HCT116 (cell line): ENCODE measurements at regions not wholly inside any gene's neighbourhood (a gene's known extent, or its start where the extent isn't known, plus 50 kb on each side); places are given as distances from the start of the nearest gene placed in this dataset.
"Not testable (repeated sequence)": the region's sequence is repeated elsewhere in the genome, so short reads cannot be mapped to it uniquely, and the experiment has no call there.

ENCODE experiments used
- ATAC-seq: fragments of 200-7000 bp; cut with Tn5 transposase; 2 replicates; pipeline ENCODE4 v1.9.1; 2020; ENCODE audit warnings: mild to moderate bottlenecking, moderate library complexity
- BruUV-seq: library from RNA; stranded (reverse); fragments of 400-500 nt; replicated peaks from 2 replicates; lab custom pipeline; 2021; lab: Mats Ljungman, UMichigan
- CTCF ChIA-PET: fragments of 300-600 bp; sonication (Branson Sonifier 250); formaldehyde crosslinking; loops from one replicate; lab custom pipeline; 2021; ENCODE audit warnings: antibody characterized with exemption; lab: Charles Lee
- POLR2A ChIA-PET: fragments of 300-600, 350-600 bp; sonication (Branson Sonifier 250); formaldehyde crosslinking; loops from one replicate; lab custom pipeline; 2021; ENCODE audit warnings: antibody characterized with exemption; lab: Charles Lee
- RAD21 ChIA-PET, 2 experiments: fragments of 300-600 bp; sonication (Branson Sonifier 250); formaldehyde crosslinking; loops; one replicate each; lab custom pipeline; 2023; ENCODE audit warnings: low total read pairs in 2 of 2; ENCODE audit not compliant: uncharacterized antibody in 2 of 2, unreplicated experiment in 2 of 2, low non-redundant PET in 1 of 2; lab: Charles Lee
- DNase-seq: peaks from one replicate; pipeline ENCODE4 v3.0.0-alpha.2; 2010; ENCODE audit warnings: low read depth, low spot score
- H2AFZ ChIP-seq: fragments of 200-600 bp; shearing (Covaris generic), sonication (generic); 2 replicates; pipeline ENCODE4 v1.6.1; 2017; ENCODE audit warnings: low read depth, mixed run types, mixed read lengths, antibody characterized with exemption, low read length; ENCODE audit not compliant: poor library complexity, severe bottlenecking
- H3K27ac ChIP-seq: 2 replicates; pipeline ENCODE4 v1.5.1; 2012; ENCODE audit warnings: low read depth, low read length
- H3K27me3 ChIP-seq: fragments of 200-600 bp; sonication (generic); 2 replicates; pipeline ENCODE4 v1.6.1; 2016; ENCODE audit warnings: mixed run types, low read length, mixed read lengths; ENCODE audit not compliant: insufficient read depth
- H3K36me3 ChIP-seq, 2 experiments: fragments of 200-500 bp in 1 of 2; fragments of 200-600 bp in 1 of 2; sonication (Bioruptor generic) in 1 of 2; sonication (generic) in 1 of 2; 2 replicates each; pipeline versions ENCODE4 v1.5.1 to v1.6.1; 2014 to 2016; ENCODE audit warnings: low read length in 2 of 2, inconsistent platforms in 1 of 2, mixed read lengths in 1 of 2, mixed run types in 1 of 2; ENCODE audit not compliant: insufficient read depth in 2 of 2, control insufficient read depth in 1 of 2
- H3K4me1 ChIP-seq, 2 experiments: fragments of 200-600 bp in 1 of 2; sonication (generic) in 1 of 2; 2 replicates each; pipeline versions ENCODE4 v1.5.1 to v1.6.1; 2012 to 2017; ENCODE audit warnings: low read length in 2 of 2, inconsistent platforms in 1 of 2, mild to moderate bottlenecking in 1 of 2, mixed read lengths in 1 of 2, mixed run types in 1 of 2, moderate library complexity in 1 of 2; ENCODE audit not compliant: insufficient read depth in 2 of 2, control insufficient read depth in 1 of 2
- H3K4me2 ChIP-seq: fragments of 200-600 bp; sonication (generic); 2 replicates; pipeline ENCODE4 v1.6.1; 2017; ENCODE audit warnings: mixed run types, low read length, mixed read lengths
- H3K4me3 ChIP-seq, 2 experiments: fragments of 200-600 bp in 1 of 2; sonication (generic) in 1 of 2; replicated peaks in 1 of 2; 2 replicates each; pipeline ENCODE4 v1.5.1; 2011 to 2016; ENCODE audit warnings: low read length in 2 of 2, control low read depth in 1 of 2, low read depth in 1 of 2, mild to moderate bottlenecking in 1 of 2, mixed read lengths in 1 of 2, mixed run types in 1 of 2
- H3K79me2 ChIP-seq: fragments of 200-600 bp; sonication (generic); 2 replicates; pipeline ENCODE4 v1.6.1; 2017; ENCODE audit warnings: mild to moderate bottlenecking, mixed run types, low read length, moderate library complexity, mixed read lengths; ENCODE audit not compliant: insufficient read depth
- H3K9ac ChIP-seq: fragments of 200-600 bp; sonication (generic); 2 replicates; pipeline ENCODE4 v1.6.1; 2016; ENCODE audit warnings: low read length, mixed read lengths
- H3K9me2 ChIP-seq: fragments of 200-600 bp; sonication (generic), shearing (Covaris generic); 2 replicates; pipeline ENCODE4 v1.6.1; 2017; ENCODE audit warnings: mixed run types, mild to moderate bottlenecking, moderate library complexity; ENCODE audit not compliant: insufficient read depth
- H3K9me3 ChIP-seq, 2 experiments: fragments of 200-500 bp in 1 of 2; fragments of 200-600 bp in 1 of 2; sonication (Bioruptor generic) in 1 of 2; sonication (generic) in 1 of 2; 2 replicates each; pipeline ENCODE4 v1.6.1; 2014 to 2017; ENCODE audit warnings: low read length in 2 of 2, mixed read lengths in 2 of 2, inconsistent platforms in 1 of 2, low read depth in 1 of 2, mild to moderate bottlenecking in 1 of 2, mixed run types in 1 of 2, moderate library complexity in 1 of 2; ENCODE audit not compliant: control insufficient read depth in 1 of 2, insufficient read depth in 1 of 2
- H4K20me1 ChIP-seq: fragments of 200-600 bp; sonication (generic), shearing (Covaris generic); 2 replicates; pipeline ENCODE4 v1.6.1; 2017; ENCODE audit warnings: mixed run types, mild to moderate bottlenecking, moderate library complexity; ENCODE audit not compliant: insufficient read depth
- CBX3 ChIP-seq: IDR thresholded peaks from 2 replicates; pipeline ENCODE4 v1.6.1; 2012; ENCODE audit warnings: low read depth
- CEBPB ChIP-seq: IDR thresholded peaks from 2 replicates; pipeline ENCODE4 v1.6.1; 2012; ENCODE audit warnings: low read depth
- EGR1 ChIP-seq: IDR thresholded peaks from 2 replicates; pipeline ENCODE4 v1.6.1; 2012; ENCODE audit warnings: low read depth
- ELF1 ChIP-seq: IDR thresholded peaks from 2 replicates; pipeline ENCODE4 v1.6.1; 2012; ENCODE audit warnings: low read depth, borderline replicate concordance
- EZH2 ChIP-seq: fragments of 200-600 bp; sonication (generic); IDR thresholded peaks from 2 replicates; pipeline ENCODE4 v1.6.1; 2017; ENCODE audit warnings: antibody characterized with exemption, mixed run types
- EZH2phosphoT487 ChIP-seq: fragments of 200-600 bp; IDR thresholded peaks from 2 replicates; pipeline ENCODE4 v1.6.1; 2018; ENCODE audit warnings: antibody characterized with exemption, borderline replicate concordance
- FOSL1 ChIP-seq: IDR thresholded peaks from 2 replicates; pipeline ENCODE4 v1.6.1; 2012; ENCODE audit warnings: low read depth
- POLR2A ChIP-seq: IDR thresholded peaks from 2 replicates; pipeline ENCODE4 v1.7.0; 2011; ENCODE audit warnings: borderline replicate concordance; ENCODE audit not compliant: insufficient read depth, insufficient read length; ENCODE audit errors: extremely low read depth
- RAD21 ChIP-seq: IDR thresholded peaks from 2 replicates; pipeline ENCODE4 v1.6.1; 2012; ENCODE audit warnings: low read depth, mild to moderate bottlenecking
- SIN3A ChIP-seq: IDR thresholded peaks from 2 replicates; pipeline ENCODE4 v1.6.1; 2012; ENCODE audit warnings: low read depth
- ZFX ChIP-seq: fragments of 450-650 bp; IDR thresholded peaks from 2 replicates; pipeline ENCODE4 v1.6.1; 2017
- ZNF274 ChIP-seq: fragments of 200-500 bp; sonication (Bioruptor generic); IDR thresholded peaks from 2 replicates; pipeline ENCODE4 v1.6.1; 2014; ENCODE audit warnings: mild to moderate bottlenecking, low read depth, low read length, inconsistent platforms
- intact Hi-C: fragments of 100-400 bp; cut with micrococcal nuclease; formaldehyde crosslinking; loops from 2 replicates; pipeline ENCODE4 v1.10.0; 2022
- TF ChIP-seq, protein P1 (sequence below): IDR thresholded peaks from 2 replicates; pipeline ENCODE4 v1.6.1; 2011; ENCODE audit warnings: mild to moderate bottlenecking, low read length, moderate library complexity; ENCODE audit not compliant: insufficient replicate concordance; ENCODE audit errors: extremely low read depth
- TF ChIP-seq, protein P2 (sequence below): IDR thresholded peaks from 2 replicates; pipeline ENCODE4 v1.6.1; 2012
- TF ChIP-seq, protein P3 (sequence below), 3 experiments: fragments of 200-600 bp in 1 of 3; sonication (generic) in 1 of 3; IDR thresholded peaks in 2 of 3; conservative IDR thresholded peaks in 1 of 3; 2 replicates each; pipeline ENCODE4 v1.5.1; 2012 to 2017; ENCODE audit warnings: low read depth in 2 of 3, low read length in 2 of 3, antibody characterized with exemption in 1 of 3, borderline replicate concordance in 1 of 3, control low read depth in 1 of 3, mild to moderate bottlenecking in 1 of 3, mixed read lengths in 1 of 3, mixed run types in 1 of 3, moderate library complexity in 1 of 3; ENCODE audit not compliant: insufficient read depth in 1 of 3
- TF ChIP-seq, protein P4 (sequence below): IDR thresholded peaks from 2 replicates; pipeline ENCODE4 v1.6.1; 2012

DNA sequence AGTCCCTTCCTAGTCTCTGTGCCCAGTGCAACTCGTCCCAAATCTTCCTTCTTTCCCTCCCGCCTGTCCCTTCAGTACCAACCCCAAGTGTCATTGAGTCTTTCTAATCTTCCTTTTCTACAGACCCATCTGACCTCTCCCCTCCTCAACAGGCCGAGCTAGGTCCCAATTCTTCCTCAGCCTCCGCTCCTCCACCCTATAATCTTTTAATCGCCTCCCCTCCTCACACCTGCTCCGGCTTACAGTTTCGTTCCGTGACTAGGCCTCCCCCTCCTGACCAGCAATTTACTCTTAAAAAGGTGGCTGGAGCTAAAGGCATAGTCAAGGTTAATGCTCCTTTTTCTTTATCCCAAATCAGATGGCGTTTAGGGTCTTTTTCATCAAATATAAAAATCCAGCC lies 123.1 kb upstream of the MAP2 start:
- DNase-seq, ATAC-seq, H4K20me1 ChIP-seq, POLR2A ChIA-PET, H3K4me2 ChIP-seq, H3K79me2 ChIP-seq, BruUV-seq, H3K27ac ChIP-seq, H3K27me3 ChIP-seq, RAD21 ChIA-PET, H3K4me1 ChIP-seq, intact Hi-C loops, H3K9me2 ChIP-seq, H3K9me3 ChIP-seq, H3K4me3 ChIP-seq, H2AFZ ChIP-seq, H3K9ac ChIP-seq, CTCF ChIA-PET, H3K36me3 ChIP-seq: not testable (repeated sequence)

DNA sequence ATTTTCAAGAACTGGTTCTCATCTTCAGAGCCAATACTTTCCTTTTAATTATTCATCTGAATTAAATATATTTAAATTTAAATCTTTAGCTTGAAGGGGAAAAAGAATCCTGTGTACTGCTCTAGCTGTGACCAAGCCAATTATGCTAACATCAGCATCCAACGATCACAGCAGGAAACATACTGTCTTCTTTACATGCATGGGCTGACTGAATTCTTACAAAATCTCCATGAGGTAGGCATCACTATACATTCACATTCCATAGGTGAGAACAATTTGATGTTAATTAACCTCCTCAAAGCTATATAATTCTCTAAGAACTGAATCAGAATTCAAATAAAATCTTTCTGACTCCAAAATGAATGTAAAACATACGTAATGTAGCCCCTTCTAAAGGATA lies 118.8 kb upstream of the MAP2 start:
- no peak for DNase-seq
- TF ChIP-seq RAD21 (no peak), CEBPB (no peak), CBX3 (no peak), FOSL1 (no peak), EGR1 (no peak), EZH2phosphoT487 (no peak), SIN3A (no peak), EZH2 (no peak), POLR2A (no peak), ZNF274 (no peak), ELF1 (no peak), ZFX (no peak)
- TF ChIP-seq, protein P1, sequence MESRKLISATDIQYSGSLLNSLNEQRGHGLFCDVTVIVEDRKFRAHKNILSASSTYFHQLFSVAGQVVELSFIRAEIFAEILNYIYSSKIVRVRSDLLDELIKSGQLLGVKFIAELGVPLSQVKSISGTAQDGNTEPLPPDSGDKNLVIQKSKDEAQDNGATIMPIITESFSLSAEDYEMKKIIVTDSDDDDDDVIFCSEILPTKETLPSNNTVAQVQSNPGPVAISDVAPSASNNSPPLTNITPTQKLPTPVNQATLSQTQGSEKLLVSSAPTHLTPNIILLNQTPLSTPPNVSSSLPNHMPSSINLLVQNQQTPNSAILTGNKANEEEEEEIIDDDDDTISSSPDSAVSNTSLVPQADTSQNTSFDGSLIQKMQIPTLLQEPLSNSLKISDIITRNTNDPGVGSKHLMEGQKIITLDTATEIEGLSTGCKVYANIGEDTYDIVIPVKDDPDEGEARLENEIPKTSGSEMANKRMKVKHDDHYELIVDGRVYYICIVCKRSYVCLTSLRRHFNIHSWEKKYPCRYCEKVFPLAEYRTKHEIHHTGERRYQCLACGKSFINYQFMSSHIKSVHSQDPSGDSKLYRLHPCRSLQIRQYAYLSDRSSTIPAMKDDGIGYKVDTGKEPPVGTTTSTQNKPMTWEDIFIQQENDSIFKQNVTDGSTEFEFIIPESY = no peak
- TF ChIP-seq, protein P2, sequence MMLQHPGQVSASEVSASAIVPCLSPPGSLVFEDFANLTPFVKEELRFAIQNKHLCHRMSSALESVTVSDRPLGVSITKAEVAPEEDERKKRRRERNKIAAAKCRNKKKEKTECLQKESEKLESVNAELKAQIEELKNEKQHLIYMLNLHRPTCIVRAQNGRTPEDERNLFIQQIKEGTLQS = no peak
- TF ChIP-seq, protein P3, sequence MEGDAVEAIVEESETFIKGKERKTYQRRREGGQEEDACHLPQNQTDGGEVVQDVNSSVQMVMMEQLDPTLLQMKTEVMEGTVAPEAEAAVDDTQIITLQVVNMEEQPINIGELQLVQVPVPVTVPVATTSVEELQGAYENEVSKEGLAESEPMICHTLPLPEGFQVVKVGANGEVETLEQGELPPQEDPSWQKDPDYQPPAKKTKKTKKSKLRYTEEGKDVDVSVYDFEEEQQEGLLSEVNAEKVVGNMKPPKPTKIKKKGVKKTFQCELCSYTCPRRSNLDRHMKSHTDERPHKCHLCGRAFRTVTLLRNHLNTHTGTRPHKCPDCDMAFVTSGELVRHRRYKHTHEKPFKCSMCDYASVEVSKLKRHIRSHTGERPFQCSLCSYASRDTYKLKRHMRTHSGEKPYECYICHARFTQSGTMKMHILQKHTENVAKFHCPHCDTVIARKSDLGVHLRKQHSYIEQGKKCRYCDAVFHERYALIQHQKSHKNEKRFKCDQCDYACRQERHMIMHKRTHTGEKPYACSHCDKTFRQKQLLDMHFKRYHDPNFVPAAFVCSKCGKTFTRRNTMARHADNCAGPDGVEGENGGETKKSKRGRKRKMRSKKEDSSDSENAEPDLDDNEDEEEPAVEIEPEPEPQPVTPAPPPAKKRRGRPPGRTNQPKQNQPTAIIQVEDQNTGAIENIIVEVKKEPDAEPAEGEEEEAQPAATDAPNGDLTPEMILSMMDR (IDR thresholded peaks at IDR 0.05 in 2 of 3, conservative IDR thresholded peaks at IDR 0.05 in 1 of 3; ENCODE audit: borderline replicate concordance in 1 of 3, insufficient read depth in 1 of 3, low read depth in 2 of 3, low read length in 2 of 3) = no peak
- TF ChIP-seq, protein P4, sequence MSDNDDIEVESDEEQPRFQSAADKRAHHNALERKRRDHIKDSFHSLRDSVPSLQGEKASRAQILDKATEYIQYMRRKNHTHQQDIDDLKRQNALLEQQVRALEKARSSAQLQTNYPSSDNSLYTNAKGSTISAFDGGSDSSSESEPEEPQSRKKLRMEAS = no peak
- no TSS peak for BruUV-seq
- no peaks in the 10 kb centered on the region for H3K79me2 ChIP-seq
- intact Hi-C loops = no loop called here
- ChIA-PET CTCF (no interaction called here), POLR2A (no interaction called here), RAD21 (no interaction called here)
- H2AFZ ChIP-seq = no peak overlapping the region
- no peak overlapping the region for H3K4me3 ChIP-seq
- H3K9me2 ChIP-seq = no peaks in the 10 kb centered on the region
- no peaks in the 10 kb centered on the region for H3K4me1 ChIP-seq
- no peak overlapping the region for H3K27ac ChIP-seq
- no peak overlapping the region for H3K4me2 ChIP-seq
- H3K27me3 ChIP-seq = no peaks in the 10 kb centered on the region
- no peaks in the 10 kb centered on the region for H3K36me3 ChIP-seq
- H4K20me1 ChIP-seq = no peaks in the 10 kb centered on the region
- no peaks in the 10 kb centered on the region for H3K9me3 ChIP-seq
- H3K9ac ChIP-seq = no peak overlapping the region
- no peak for ATAC-seq
